SK-N-SH (cell line): ENCODE measurements at regions not wholly inside any gene's neighbourhood (a gene's known extent, or its start where the extent isn't known, plus 50 kb on each side); places are given as distances from the start of the nearest gene placed in this dataset.

Experiments used
- CTCF ChIA-PET: fragments of 300-600, 350-600 bp; formaldehyde crosslinking; extraction: SDS; loops from one replicate; lab custom pipeline; 2021; lab: Yijun Ruan, JAX
- POLR2A ChIA-PET: fragments of 350-600 bp; sonication (Branson Sonifier 250); formaldehyde crosslinking; extraction: SDS; loops from one replicate; lab custom pipeline; 2020; ENCODE audit warnings: antibody characterized with exemption, inconsistent platforms; lab: Yijun Ruan, JAX
- DNase-seq: peaks from one replicate; pipeline ENCODE4 v3.0.0; 2012
- H2AFZ ChIP-seq: fragments of 200-600 bp; sonication (generic); 2 replicates; pipeline ENCODE4 v1.8.1; 2016; ENCODE audit warnings: antibody characterized with exemption, mild to moderate bottlenecking, low read depth
- H3F3A ChIP-seq: fragments of 200-600 bp; sonication (generic); replicated peaks from 2 replicates; pipeline ENCODE3; 2016; ENCODE audit warnings: antibody characterized with exemption, mild to moderate bottlenecking; ENCODE audit not compliant: insufficient read depth
- H3K27ac ChIP-seq, 2 experiments: fragments of 200-500 bp in 1 of 2; fragments of 200-600 bp in 1 of 2; sonication (Bioruptor generic) in 1 of 2; sonication (generic), shearing (Covaris generic) in 1 of 2; 2 replicates each; pipeline versions ENCODE4 v1.5.1 to v1.6.1; 2014 to 2016; ENCODE audit warnings: low read depth in 2 of 2, inconsistent platforms in 1 of 2, low read length in 1 of 2, mild to moderate bottlenecking in 1 of 2, mixed read lengths in 1 of 2
- H3K27me3 ChIP-seq: fragments of 200-600 bp; sonication (generic), shearing (Covaris generic); 2 replicates; pipeline ENCODE4 v1.6.1; 2016; ENCODE audit warnings: mixed run types; ENCODE audit not compliant: insufficient read depth
- H3K36me3 ChIP-seq, 2 experiments: fragments of 200-500 bp in 1 of 2; fragments of 200-600 bp in 1 of 2; sonication (Bioruptor generic) in 1 of 2; sonication (generic) in 1 of 2; replicated peaks in 1 of 2; 2 replicates each; pipeline versions ENCODE3 to v1.5.1; 2014 to 2016; ENCODE audit warnings: low read length in 1 of 2, mild to moderate bottlenecking in 1 of 2; ENCODE audit not compliant: insufficient read depth in 2 of 2, control insufficient read depth in 1 of 2
- H3K4me1 ChIP-seq, 2 experiments: fragments of 200-500 bp in 1 of 2; fragments of 200-600 bp in 1 of 2; sonication (Bioruptor generic) in 1 of 2; sonication (generic), shearing (Covaris generic) in 1 of 2; 2 replicates each; pipeline versions ENCODE4 v1.5.1 to v1.6.1; 2014 to 2016; ENCODE audit warnings: low read depth in 1 of 2, low read length in 1 of 2, mixed run types in 1 of 2; ENCODE audit not compliant: insufficient read depth in 2 of 2, control insufficient read depth in 1 of 2
- H3K4me2 ChIP-seq: fragments of 200-600 bp; sonication (generic), shearing (Covaris generic); 2 replicates; pipeline ENCODE4 v1.6.1; 2017; ENCODE audit warnings: mixed run types
- H3K4me3 ChIP-seq, 2 experiments: fragments of 200-500 bp in 1 of 2; fragments of 200-600 bp in 1 of 2; sonication (Bioruptor generic) in 1 of 2; sonication (generic), shearing (Covaris generic) in 1 of 2; 2 replicates each; pipeline versions ENCODE4 v1.5.1 to v1.8.1; 2014 to 2016; ENCODE audit warnings: low read depth in 2 of 2, inconsistent platforms in 1 of 2, low read length in 1 of 2, mild to moderate bottlenecking in 1 of 2, mixed read lengths in 1 of 2, moderate library complexity in 1 of 2
- H3K79me2 ChIP-seq: fragments of 200-600 bp; sonication (generic); 2 replicates; pipeline ENCODE4 v1.8.1; 2017; ENCODE audit warnings: mild to moderate bottlenecking; ENCODE audit not compliant: insufficient read depth
- H3K9ac ChIP-seq: fragments of 200-600 bp; sonication (generic); 2 replicates; pipeline ENCODE4 v1.6.1; 2017; ENCODE audit warnings: mixed run types
- H3K9me2 ChIP-seq: fragments of 200-600 bp; sonication (generic); 2 replicates; pipeline ENCODE4 v1.6.1; 2017; ENCODE audit warnings: mixed run types
- H3K9me3 ChIP-seq: fragments of 200-600 bp; sonication (generic); 2 replicates; pipeline ENCODE4 v1.6.1; 2017; ENCODE audit warnings: mixed run types, mild to moderate bottlenecking, moderate library complexity
- H4K20me1 ChIP-seq: fragments of 200-600 bp; sonication (generic); 2 replicates; pipeline ENCODE4 v1.6.1; 2017; ENCODE audit warnings: mild to moderate bottlenecking, mixed run types; ENCODE audit not compliant: insufficient read depth
- CTCF ChIP-seq: fragments of 200-600 bp; sonication (generic); IDR thresholded peaks from 2 replicates; pipeline ENCODE4 v1.6.1; 2017; ENCODE audit warnings: antibody characterized with exemption, mild to moderate bottlenecking, moderate library complexity
- EP300 ChIP-seq, 2 experiments: IDR thresholded peaks; 2 replicates each; pipeline versions ENCODE4 v1.4.0 to v1.6.1; 2012; ENCODE audit warnings: borderline replicate concordance in 1 of 2, low read depth in 1 of 2, low read length in 1 of 2
- FOSL2 ChIP-seq: IDR thresholded peaks from 2 replicates; pipeline ENCODE4 v1.4.0; 2012; ENCODE audit warnings: low read depth, mild to moderate bottlenecking, moderate library complexity, borderline replicate concordance
- FOXJ3 ChIP-seq: sonication (generic); formaldehyde crosslinking; IDR thresholded peaks from 2 replicates; pipeline ENCODE4 v1.5.1; 2020; ENCODE audit warnings: mild to moderate bottlenecking, missing genetic modification reagents
- GABPA ChIP-seq: IDR thresholded peaks from 2 replicates; pipeline ENCODE4 v1.4.0; 2012; ENCODE audit warnings: low read depth, mild to moderate bottlenecking
- GATA2 ChIP-seq: sonication (generic); formaldehyde crosslinking; IDR thresholded peaks from 2 replicates; pipeline ENCODE4 v1.5.0; 2020; ENCODE audit warnings: mild to moderate bottlenecking, missing genetic modification reagents
- IRF3 ChIP-seq: fragments of 150-350 bp; IDR thresholded peaks from 2 replicates; pipeline ENCODE4 v1.6.1; 2016; ENCODE audit warnings: mild to moderate bottlenecking, low read depth, low read length
- NRF1 ChIP-seq: IDR thresholded peaks from 2 replicates; pipeline ENCODE4 v1.6.1; 2012; ENCODE audit warnings: low read depth, mild to moderate bottlenecking, low read length
- POLR2AphosphoS5 ChIP-seq: IDR thresholded peaks from 2 replicates; pipeline ENCODE4 v1.6.1; 2012; ENCODE audit warnings: low read depth, low read length
- RAD21 ChIP-seq: IDR thresholded peaks from 2 replicates; pipeline ENCODE4 v1.6.1; 2012; ENCODE audit warnings: mild to moderate bottlenecking, low read length
- RCOR1 ChIP-seq: fragments of 150-350 bp; IDR thresholded peaks from 2 replicates; pipeline ENCODE4 v1.6.1; 2017; ENCODE audit warnings: antibody characterized with exemption, low read length
- YY1 ChIP-seq: IDR thresholded peaks from 2 replicates; pipeline ENCODE4 v1.4.0; 2012; ENCODE audit warnings: low read depth, mild to moderate bottlenecking
- WGBS: methylation state at CpG from one replicate; pipeline ENCODE4 v1.1.6; 2017; ENCODE audit warnings: low lambda C conversion rate; 5-methylcytosine and 5-hydroxymethylcytosine counted together
- TF ChIP-seq, protein P1 (sequence below): IDR thresholded peaks from 2 replicates; pipeline ENCODE4; 2012

DNA sequence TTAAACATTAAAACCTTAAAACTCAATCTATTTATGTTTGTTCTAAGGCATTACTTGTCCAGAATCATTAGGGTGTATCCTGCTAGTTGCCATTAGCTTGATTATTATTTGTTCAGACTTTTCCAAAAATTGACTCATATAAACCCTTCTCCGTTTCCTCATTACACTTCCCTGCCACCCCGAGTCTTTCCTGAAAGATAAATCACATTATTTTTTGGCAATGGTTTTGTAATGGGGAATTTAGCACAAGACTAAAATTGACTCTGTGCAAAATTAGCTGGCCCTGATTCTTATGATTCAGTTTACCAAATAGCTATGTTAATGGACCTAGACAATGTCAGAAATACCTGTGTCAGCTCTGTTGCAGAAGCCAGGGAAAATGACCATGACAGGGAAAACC lies 112.2 kb upstream of the NT5C1B start (continued):
- TF ChIP-seq CTCF, result no peak

- Histone ChIP-seq H3K4me3 (no peak overlapping the region), H3K9me2 (no peaks in the 10 kb centered on the region), H3K27ac (no peak overlapping the region), H3K4me1 (peaks cover 0 to 4% of the 10 kb centered on the region in 2 experiments; a peak in 2 of 4 replicates), H3K9ac (no peak overlapping the region), H3F3A (no peaks in the 10 kb centered on the region), H3K79me2 (no peaks in the 10 kb centered on the region), H2AFZ (no peak overlapping the region), H4K20me1 (no peaks in the 10 kb centered on the region), H3K9me3 (no peaks in the 10 kb centered on the region), H3K4me2 (no peak overlapping the region), H3K36me3 (peaks cover 0 to 8% of the 10 kb centered on the region in 2 experiments), H3K27me3 (no peaks in the 10 kb centered on the region)
- peak; percentile 27 for DNase-seq
- CTCF ChIA-PET, result interaction anchor here (0.7 to 3.0 kb wide), 6 partner anchors 12 to 170 kb away, joined by 3 to 22 read pairs (median 3); no protein-coding TSS in a partner anchor
- WGBS, result 91% methylated on average over 6 of the region's 6 CpGs
- POLR2A ChIA-PET, result no interaction called here
- TF ChIP-seq POLR2AphosphoS5 (no peak), GABPA (no peak), RAD21 (peak; percentile 23), CTCF (peak; percentile 45), RCOR1 (no peak)
Measured at GRCh38 chr2:18690342-18690741, 101.0 kb upstream of the NT5C1B start.

DNA sequence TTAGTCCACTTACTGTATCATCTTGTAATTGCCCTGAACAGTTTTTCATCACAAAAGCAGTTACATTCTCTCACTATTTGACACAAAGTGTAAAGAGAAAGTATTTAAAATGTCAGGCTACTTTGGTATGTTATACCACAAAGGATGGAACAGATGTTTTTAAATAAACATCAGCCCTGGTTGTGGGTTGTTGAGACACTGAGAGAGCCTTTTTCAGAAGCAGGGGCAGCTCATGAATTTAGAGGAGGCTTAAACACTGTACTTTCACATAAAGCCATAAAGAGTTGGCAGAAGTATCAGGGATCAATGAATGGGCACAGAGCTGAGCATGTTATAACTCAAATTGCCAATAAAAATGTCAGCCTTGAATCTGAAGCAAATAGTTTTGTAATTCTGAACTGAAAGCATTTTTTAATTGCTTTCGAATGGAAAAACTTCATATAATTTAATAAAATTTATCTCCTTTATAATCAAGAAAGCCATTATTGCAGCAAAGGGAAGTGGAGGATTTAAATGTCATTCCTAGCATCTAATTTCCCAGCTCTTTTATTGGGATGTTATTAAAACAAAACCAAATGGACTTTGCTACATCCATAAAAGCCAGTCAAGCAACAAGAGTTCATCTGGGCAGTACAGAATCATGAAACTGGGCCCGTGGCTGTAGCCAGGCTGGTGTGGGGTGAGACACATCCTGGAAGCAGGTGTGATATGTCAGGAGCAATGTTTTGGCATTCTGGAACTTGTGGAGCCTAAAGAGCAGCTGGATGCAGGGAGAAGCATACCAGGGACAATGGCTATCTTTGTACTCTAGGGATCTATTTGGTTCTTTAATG lies 95.1 kb upstream of the NT5C1B start:
- no peaks in the 10 kb centered on the region for H3F3A ChIP-seq
- H3K4me3 ChIP-seq, result no peak overlapping the region
- H3K9ac ChIP-seq, result no peak overlapping the region
- H2AFZ ChIP-seq, result no peak overlapping the region
- no peaks in the 10 kb centered on the region for H4K20me1 ChIP-seq
- WGBS, result 14% methylated on average over 2 of the region's 2 CpGs
- POLR2A ChIA-PET, result no interaction called here
- H3K36me3 ChIP-seq, result no peaks in the 10 kb centered on the region
- H3K9me2 ChIP-seq, result no peaks in the 10 kb centered on the region
- H3K9me3 ChIP-seq, result no peaks in the 10 kb centered on the region
- CTCF ChIA-PET, result interaction anchor here (1.2 kb wide), 1 partner anchor 64 kb away, joined by 4 read pairs; no protein-coding TSS in a partner anchor
- H3K27ac ChIP-seq, result peak overlapping the region; percentile 23 to 25; a peak in 2 of 4 replicates
- no peaks in the 10 kb centered on the region for H3K27me3 ChIP-seq
- peaks cover 5 to 12% of the 10 kb centered on the region in 2 experiments; a peak in 2 of 4 replicates for H3K4me1 ChIP-seq
- DNase-seq, result no peak
- TF ChIP-seq FOXJ3 (CRISPR knock-in tag) (no peak), EP300 (IDR thresholded peaks at IDR 0.05; ENCODE audit: borderline replicate concordance in 1 of 2, low read depth in 1 of 2, low read length in 1 of 2) (peak in 1 of 2 experiments; percentile 18; a peak in 1 of 4 replicates), IRF3 (no peak), YY1 (no peak), FOSL2 (no peak), GATA2 (CRISPR knock-in tag) (no peak), NRF1 (no peak)
- TF ChIP-seq, protein P1, sequence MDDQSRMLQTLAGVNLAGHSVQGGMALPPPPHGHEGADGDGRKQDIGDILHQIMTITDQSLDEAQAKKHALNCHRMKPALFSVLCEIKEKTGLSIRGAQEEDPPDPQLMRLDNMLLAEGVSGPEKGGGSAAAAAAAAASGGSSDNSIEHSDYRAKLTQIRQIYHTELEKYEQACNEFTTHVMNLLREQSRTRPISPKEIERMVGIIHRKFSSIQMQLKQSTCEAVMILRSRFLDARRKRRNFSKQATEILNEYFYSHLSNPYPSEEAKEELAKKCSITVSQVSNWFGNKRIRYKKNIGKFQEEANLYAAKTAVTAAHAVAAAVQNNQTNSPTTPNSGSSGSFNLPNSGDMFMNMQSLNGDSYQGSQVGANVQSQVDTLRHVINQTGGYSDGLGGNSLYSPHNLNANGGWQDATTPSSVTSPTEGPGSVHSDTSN, result 0 out of 2 replicates have a peak, but pooled peaks have one; percentile 10
- H3K79me2 ChIP-seq, result no peaks in the 10 kb centered on the region
- no peak overlapping the region for H3K4me2 ChIP-seq
